Fibroblast of mammary gland (primary cell): ENCODE measurements at regions not wholly inside any gene's neighbourhood (a gene's known extent, or its start where the extent isn't known, plus 50 kb on each side); places are given as distances from the start of the nearest gene placed in this dataset.
"Not testable (repeated sequence)": the region's sequence is repeated elsewhere in the genome, so short reads cannot be mapped to it uniquely, and the experiment has no call there.

ENCODE experiments used
- DNase-seq: peaks from one replicate; pipeline ENCODE4 v3.0.0-alpha.2; 2010; ENCODE audit warnings: low read depth
- H3K4me3 ChIP-seq: 2 replicates; pipeline ENCODE4 v1.5.1; 2011; ENCODE audit warnings: low read depth, mild to moderate bottlenecking, low read length, moderate library complexity; ENCODE audit not compliant: control insufficient read depth
- TF ChIP-seq, protein P1 (sequence below): conservative IDR thresholded peaks from 2 replicates; pipeline ENCODE4 v1.5.1; 2011; ENCODE audit warnings: low read depth, low read length, inconsistent platforms; ENCODE audit not compliant: control insufficient read depth, insufficient read depth

DNA sequence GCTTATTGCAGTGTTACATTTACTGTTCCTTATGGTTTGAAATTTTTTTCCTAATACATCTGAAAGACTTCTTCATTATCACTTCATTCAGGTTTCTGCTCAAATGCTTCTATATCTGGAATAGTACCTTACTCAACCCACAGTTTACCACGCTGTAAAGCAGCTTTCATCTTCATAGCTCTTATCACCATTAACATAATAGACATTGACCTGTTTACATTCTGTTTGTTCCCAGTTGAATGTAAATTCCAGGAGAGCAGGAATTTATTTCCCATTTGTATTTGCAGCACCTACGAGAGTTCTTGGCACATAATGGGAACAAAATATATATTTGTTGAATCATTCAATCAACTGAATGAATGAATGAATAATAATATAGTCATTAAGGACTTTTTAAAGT is 844.6 kb upstream of the ROBO1 start:
- DNase-seq = no peak
- H3K4me3 ChIP-seq = no peak overlapping the region
- TF ChIP-seq, protein P1, sequence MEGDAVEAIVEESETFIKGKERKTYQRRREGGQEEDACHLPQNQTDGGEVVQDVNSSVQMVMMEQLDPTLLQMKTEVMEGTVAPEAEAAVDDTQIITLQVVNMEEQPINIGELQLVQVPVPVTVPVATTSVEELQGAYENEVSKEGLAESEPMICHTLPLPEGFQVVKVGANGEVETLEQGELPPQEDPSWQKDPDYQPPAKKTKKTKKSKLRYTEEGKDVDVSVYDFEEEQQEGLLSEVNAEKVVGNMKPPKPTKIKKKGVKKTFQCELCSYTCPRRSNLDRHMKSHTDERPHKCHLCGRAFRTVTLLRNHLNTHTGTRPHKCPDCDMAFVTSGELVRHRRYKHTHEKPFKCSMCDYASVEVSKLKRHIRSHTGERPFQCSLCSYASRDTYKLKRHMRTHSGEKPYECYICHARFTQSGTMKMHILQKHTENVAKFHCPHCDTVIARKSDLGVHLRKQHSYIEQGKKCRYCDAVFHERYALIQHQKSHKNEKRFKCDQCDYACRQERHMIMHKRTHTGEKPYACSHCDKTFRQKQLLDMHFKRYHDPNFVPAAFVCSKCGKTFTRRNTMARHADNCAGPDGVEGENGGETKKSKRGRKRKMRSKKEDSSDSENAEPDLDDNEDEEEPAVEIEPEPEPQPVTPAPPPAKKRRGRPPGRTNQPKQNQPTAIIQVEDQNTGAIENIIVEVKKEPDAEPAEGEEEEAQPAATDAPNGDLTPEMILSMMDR = no peak

- not testable (repeated sequence) for DNase-seq, H3K4me3 ChIP-seq
Measured at GRCh38 chr3:80608072-80608471, 840.3 kb upstream of the ROBO1 start.

GRCh38 chr3:80606073-80606472 is 838.3 kb upstream of the ROBO1 start:
- no peak overlapping the region for H3K4me3 ChIP-seq
- no peak for DNase-seq
- TF ChIP-seq, protein P1 = no peak

DNA sequence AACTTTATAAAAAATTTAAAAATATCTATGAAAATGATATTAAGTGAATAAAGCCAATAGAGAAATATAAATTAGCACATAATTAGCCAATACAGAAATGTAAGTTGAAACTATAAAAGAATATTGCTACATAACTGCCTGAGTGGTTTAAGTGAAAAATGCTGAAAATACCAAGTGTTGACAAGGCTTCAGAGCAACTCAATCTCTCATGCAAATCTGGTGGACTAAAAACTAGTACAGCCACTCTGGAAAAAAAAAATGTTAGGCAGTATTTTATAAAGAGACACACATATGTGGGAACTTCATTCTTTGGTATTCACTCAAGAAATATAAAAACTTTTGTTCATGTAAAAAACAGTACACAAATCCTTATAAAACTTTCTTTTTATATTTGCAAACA is 833.7 kb upstream of the ROBO1 start:
- DNase-seq = no peak
- TF ChIP-seq, protein P1 = no peak
- no peak overlapping the region for H3K4me3 ChIP-seq

- H3K4me3 ChIP-seq = no peak overlapping the region
- no peak for DNase-seq
- TF ChIP-seq, protein P1 = no peak
Measured at GRCh38 chr3:80592792-80593191, 825.0 kb upstream of the ROBO1 start.

- no peak overlapping the region for H3K4me3 ChIP-seq
- no peak for DNase-seq
- TF ChIP-seq, protein P1 = no peak
Measured at GRCh38 chr3:80586338-80586737, 818.5 kb upstream of the ROBO1 start.

- TF ChIP-seq, protein P1 = no peak
- DNase-seq = no peak
- no peak overlapping the region for H3K4me3 ChIP-seq
Measured at GRCh38 chr3:80580146-80580545, 812.3 kb upstream of the ROBO1 start.
